ENCODE measurements at regions not wholly inside any gene's neighbourhood (a gene's known extent, or its start where the extent isn't known, plus 50 kb on each side); places are given as distances from the start of the nearest gene placed in this dataset.

GRCh38 chr6:84489598-84489997 lies 262.2 kb upstream of the CEP162 start:
- Histone ChIP-seq H3K4me2 (ENCODE audit: low read length) (no peak overlapping the region), H3K27me3 (ENCODE audit: insufficient read depth, low read length) (no peaks in the 10 kb centered on the region), H3K9me2 (ENCODE audit: low read depth, low read length) (no peaks in the 10 kb centered on the region)

GRCh38 chr6:84486526-84486925 lies 259.1 kb upstream of the CEP162 start:
- H3K9me3 ChIP-seq (ENCODE audit: low read length), result no peaks in the 10 kb centered on the region
- H3K9ac ChIP-seq (ENCODE audit: low read length), result no peak overlapping the region
- no peaks in the 10 kb centered on the region for H3F3A ChIP-seq (ENCODE audit: insufficient read depth, low read length)
- TF ChIP-seq EZH2 (IDR thresholded peaks at IDR 0.05; ENCODE audit: borderline replicate concordance, low read length) (no peak), CTCF (IDR thresholded peaks at IDR 0.05; ENCODE audit: low read length) (no peak)
- no peak overlapping the region for H3K4me2 ChIP-seq (ENCODE audit: low read length)
- H3K4me3 ChIP-seq (ENCODE audit: low read depth, low read length, poor library complexity, severe bottlenecking), result no peak overlapping the region
- no peaks in the 10 kb centered on the region for H3K9me2 ChIP-seq (ENCODE audit: low read depth, low read length)
- H4K20me1 ChIP-seq (ENCODE audit: insufficient read depth, low read length), result no peaks in the 10 kb centered on the region
- H3K4me1 ChIP-seq (ENCODE audit: insufficient read depth, low read length, severe bottlenecking), result no peaks in the 10 kb centered on the region
- no peaks in the 10 kb centered on the region for H3K79me2 ChIP-seq (ENCODE audit: insufficient read depth, low read length)
- no peak overlapping the region for H2AFZ ChIP-seq (ENCODE audit: low read length)
- H3K27ac ChIP-seq (ENCODE audit: low read depth, low read length, poor library complexity, severe bottlenecking), result no peak overlapping the region
- no peaks in the 10 kb centered on the region for H3K36me3 ChIP-seq (ENCODE audit: insufficient read depth, low read length)
- H3K27me3 ChIP-seq (ENCODE audit: insufficient read depth, low read length), result no peaks in the 10 kb centered on the region

More at GRCh38 chr6:84489598-84489997, 262.2 kb upstream of the CEP162 start:
- Histone ChIP-seq H3K36me3 (ENCODE audit: insufficient read depth, low read length) (no peaks in the 10 kb centered on the region), H3K27ac (ENCODE audit: low read depth, low read length, poor library complexity, severe bottlenecking) (no peak overlapping the region), H2AFZ (ENCODE audit: low read length) (no peak overlapping the region), H3K9me3 (ENCODE audit: low read length) (no peaks in the 10 kb centered on the region), H3F3A (ENCODE audit: insufficient read depth, low read length) (no peaks in the 10 kb centered on the region), H3K4me1 (ENCODE audit: insufficient read depth, low read length, severe bottlenecking) (no peaks in the 10 kb centered on the region), H3K4me3 (ENCODE audit: low read depth, low read length, poor library complexity, severe bottlenecking) (no peak overlapping the region), H3K79me2 (ENCODE audit: insufficient read depth, low read length) (no peaks in the 10 kb centered on the region), H4K20me1 (ENCODE audit: insufficient read depth, low read length) (no peaks in the 10 kb centered on the region), H3K9ac (ENCODE audit: low read length) (no peak overlapping the region)
- no peak for TF ChIP-seq CTCF (IDR thresholded peaks at IDR 0.05; ENCODE audit: low read length)
- no peak for TF ChIP-seq EZH2 (IDR thresholded peaks at IDR 0.05; ENCODE audit: borderline replicate concordance, low read length)

- no peak overlapping the region for H3K4me2 ChIP-seq (ENCODE audit: low read length)
- no peak overlapping the region for H3K27ac ChIP-seq (ENCODE audit: low read depth, low read length, poor library complexity, severe bottlenecking)
- H3K27me3 ChIP-seq (ENCODE audit: insufficient read depth, low read length), result no peaks in the 10 kb centered on the region
- H3K9me3 ChIP-seq (ENCODE audit: low read length), result no peaks in the 10 kb centered on the region
- no peaks in the 10 kb centered on the region for H3K9me2 ChIP-seq (ENCODE audit: low read depth, low read length)
- H3K79me2 ChIP-seq (ENCODE audit: insufficient read depth, low read length), result no peaks in the 10 kb centered on the region
- H4K20me1 ChIP-seq (ENCODE audit: insufficient read depth, low read length), result no peaks in the 10 kb centered on the region
- no peak for TF ChIP-seq CTCF (IDR thresholded peaks at IDR 0.05; ENCODE audit: low read length)
- no peak for TF ChIP-seq EZH2 (IDR thresholded peaks at IDR 0.05; ENCODE audit: borderline replicate concordance, low read length)
- H3K9ac ChIP-seq (ENCODE audit: low read length), result no peak overlapping the region
- H3F3A ChIP-seq (ENCODE audit: insufficient read depth, low read length), result no peaks in the 10 kb centered on the region
- H3K4me3 ChIP-seq (ENCODE audit: low read depth, low read length, poor library complexity, severe bottlenecking), result no peak overlapping the region
- H3K4me1 ChIP-seq (ENCODE audit: insufficient read depth, low read length, severe bottlenecking), result no peaks in the 10 kb centered on the region
- H2AFZ ChIP-seq (ENCODE audit: low read length), result no peak overlapping the region
- H3K36me3 ChIP-seq (ENCODE audit: insufficient read depth, low read length), result no peaks in the 10 kb centered on the region
Measured at GRCh38 chr6:84469144-84469543, 241.7 kb upstream of the CEP162 start.
